ENCODE measurements at regions not wholly inside any gene's neighbourhood (a gene's known extent, or its start where the extent isn't known, plus 50 kb on each side); places are given as distances from the start of the nearest gene placed in this dataset.

DNA sequence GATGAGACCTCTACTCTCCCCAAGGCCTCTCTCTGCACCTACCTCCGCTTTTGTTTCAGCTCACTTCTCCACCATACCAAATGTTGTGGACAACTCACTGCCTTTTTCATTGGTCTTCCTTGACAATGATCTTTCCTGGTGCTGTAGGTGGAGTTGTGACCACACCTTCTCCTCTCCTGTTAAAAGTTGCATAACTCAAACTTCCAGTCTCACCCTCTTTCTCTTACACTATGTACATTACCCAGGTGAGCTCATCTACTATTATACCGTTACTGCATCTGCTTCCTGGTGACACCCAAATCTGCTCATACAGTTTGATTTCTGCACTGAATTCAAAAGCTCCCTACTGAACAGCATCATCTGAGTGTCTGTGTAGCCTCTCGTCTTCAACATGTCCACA lies 542.8 kb downstream of the GALC start:
- TF ChIP-seq, protein P1, sequence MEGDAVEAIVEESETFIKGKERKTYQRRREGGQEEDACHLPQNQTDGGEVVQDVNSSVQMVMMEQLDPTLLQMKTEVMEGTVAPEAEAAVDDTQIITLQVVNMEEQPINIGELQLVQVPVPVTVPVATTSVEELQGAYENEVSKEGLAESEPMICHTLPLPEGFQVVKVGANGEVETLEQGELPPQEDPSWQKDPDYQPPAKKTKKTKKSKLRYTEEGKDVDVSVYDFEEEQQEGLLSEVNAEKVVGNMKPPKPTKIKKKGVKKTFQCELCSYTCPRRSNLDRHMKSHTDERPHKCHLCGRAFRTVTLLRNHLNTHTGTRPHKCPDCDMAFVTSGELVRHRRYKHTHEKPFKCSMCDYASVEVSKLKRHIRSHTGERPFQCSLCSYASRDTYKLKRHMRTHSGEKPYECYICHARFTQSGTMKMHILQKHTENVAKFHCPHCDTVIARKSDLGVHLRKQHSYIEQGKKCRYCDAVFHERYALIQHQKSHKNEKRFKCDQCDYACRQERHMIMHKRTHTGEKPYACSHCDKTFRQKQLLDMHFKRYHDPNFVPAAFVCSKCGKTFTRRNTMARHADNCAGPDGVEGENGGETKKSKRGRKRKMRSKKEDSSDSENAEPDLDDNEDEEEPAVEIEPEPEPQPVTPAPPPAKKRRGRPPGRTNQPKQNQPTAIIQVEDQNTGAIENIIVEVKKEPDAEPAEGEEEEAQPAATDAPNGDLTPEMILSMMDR (IDR thresholded peaks at IDR 0.05; ENCODE audit: extremely low read depth, missing control alignments): no peak
- DNase-seq (ENCODE audit: low spot score): no peak

DNA sequence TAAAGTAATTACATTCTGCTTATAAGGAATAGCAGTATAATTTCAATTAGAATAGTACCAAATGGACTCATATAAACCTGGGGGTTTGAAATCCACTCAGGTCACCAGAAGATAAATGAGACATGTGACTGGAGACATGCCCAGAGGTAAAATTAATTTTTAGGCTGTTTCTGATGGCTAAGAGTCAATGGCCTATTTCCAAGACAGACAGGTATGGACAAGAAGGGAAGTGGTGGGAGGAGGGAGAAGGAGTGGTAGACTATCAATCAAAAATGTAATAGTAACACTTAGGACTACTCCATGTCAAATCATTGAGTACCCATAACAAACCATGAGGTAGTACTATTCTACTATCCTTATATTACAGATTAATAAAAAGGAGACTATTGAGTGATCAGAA lies 544.0 kb downstream of the GALC start:
- TF ChIP-seq, protein P1 (IDR thresholded peaks at IDR 0.05; ENCODE audit: extremely low read depth, missing control alignments): no peak
- no peak for DNase-seq (ENCODE audit: low spot score)

DNA sequence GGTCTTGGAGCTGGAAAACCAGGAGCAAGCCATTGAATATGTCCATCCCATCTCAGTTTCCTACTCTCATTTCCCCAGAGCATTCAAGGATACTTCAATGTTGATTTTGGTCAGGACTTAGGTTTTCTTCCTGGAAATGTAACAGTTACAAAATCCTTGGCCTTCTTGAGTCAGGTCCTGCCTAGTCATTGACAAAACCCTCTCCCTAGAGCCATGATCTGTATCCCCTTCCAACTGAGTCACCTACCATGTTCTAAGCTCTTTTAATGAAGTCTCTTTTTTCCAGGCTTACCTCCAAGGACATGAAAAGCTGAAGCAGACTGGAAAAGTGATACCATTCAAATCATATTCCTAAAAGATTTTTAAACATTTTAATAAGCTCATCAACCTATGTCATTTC lies 549.2 kb downstream of the GALC start:
- TF ChIP-seq, protein P1 (IDR thresholded peaks at IDR 0.05; ENCODE audit: extremely low read depth, missing control alignments): no peak
- DNase-seq (ENCODE audit: low spot score): no peak

DNA sequence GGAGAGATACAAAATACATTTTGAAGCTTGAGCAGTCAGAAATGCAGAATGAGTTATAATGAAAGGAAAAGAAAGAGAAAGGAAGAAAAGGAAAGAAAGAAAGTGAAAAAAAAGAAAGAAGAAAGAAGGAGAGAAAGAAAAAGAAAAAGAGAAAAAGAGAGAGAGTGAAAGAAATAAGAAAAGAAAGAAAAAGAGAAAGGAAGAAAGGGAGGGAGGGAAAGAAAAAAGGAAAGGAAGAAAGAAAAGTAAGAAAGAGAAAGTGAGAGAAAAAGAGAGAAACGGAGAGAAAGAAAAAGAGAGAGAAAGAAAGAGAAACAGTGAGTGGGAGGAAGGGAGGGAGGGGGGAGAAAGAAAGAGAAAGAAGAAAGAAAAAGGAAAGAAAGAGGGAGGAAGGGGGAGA lies 549.9 kb downstream of the GALC start:
- TF ChIP-seq, protein P1 (IDR thresholded peaks at IDR 0.05; ENCODE audit: extremely low read depth, missing control alignments): no peak
- DNase-seq (ENCODE audit: low spot score): no peak

DNA sequence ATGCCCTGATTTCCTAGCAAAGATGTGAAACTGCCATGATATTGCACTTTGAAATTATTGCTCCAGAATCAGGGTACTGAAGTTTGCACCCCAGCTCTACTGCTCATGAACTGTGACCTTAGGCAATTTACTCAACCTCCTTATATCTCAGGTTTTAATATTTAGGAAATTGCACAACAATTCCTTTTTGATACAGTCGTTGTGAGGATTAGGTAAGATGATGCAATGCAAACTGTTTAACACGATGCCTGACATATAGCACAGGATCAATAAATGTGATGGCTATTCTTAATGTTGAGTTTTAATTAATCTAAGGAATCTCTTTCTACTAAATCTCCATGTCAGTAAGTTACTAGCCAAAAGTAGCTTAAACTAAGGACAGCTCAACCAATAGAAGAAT lies 555.8 kb downstream of the GALC start:
- no peak for DNase-seq (ENCODE audit: low spot score)

DNA sequence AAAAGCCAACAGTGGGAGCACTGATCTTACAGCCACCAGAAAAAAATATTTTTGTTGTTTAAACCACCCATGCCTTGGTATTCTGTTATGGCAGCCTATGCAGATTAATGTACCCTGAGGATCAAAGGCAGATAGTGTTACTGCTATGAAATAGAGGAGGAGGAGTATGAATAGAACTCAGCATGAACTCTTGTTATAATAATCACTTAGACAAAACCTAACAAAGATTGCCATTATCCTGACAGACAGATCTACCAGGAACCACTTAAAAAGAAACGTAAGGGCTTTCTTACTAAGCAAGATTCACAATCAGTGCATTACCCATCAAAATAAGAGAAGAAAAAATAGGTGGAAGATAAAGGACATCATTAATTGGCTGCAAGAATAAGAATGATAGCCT lies 558.3 kb downstream of the GALC start:
- no peak for DNase-seq (ENCODE audit: low spot score)
- TF ChIP-seq, protein P1 (IDR thresholded peaks at IDR 0.05; ENCODE audit: extremely low read depth, missing control alignments): no peak

More for the DNA sequence above, 555.8 kb downstream of the GALC start:
- TF ChIP-seq, protein P1 (IDR thresholded peaks at IDR 0.05; ENCODE audit: extremely low read depth, missing control alignments): no peak

DNA sequence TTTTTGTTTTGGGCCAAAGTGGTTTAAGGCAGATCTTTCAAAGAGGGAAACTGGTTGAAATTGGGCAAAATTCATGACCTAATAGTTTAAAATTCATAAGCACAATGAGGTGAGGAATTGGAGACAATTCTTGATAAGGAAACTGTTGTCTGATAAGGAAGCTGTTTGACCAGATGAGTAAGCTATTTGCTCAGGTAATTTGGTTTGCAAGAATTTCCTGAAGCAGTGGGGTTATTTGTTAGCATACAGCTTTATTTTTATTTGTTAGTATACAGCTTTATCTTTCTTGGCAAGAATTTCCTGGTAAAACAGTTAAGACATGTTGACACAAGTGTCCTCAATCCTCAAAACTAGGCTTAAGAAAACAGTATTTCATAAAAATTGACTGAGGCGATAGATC lies 559.0 kb downstream of the GALC start:
- TF ChIP-seq, protein P1 (IDR thresholded peaks at IDR 0.05; ENCODE audit: extremely low read depth, missing control alignments): no peak
- DNase-seq (ENCODE audit: low spot score): no peak
